CD4-positive, alpha-beta T cell treated with Interleukin-12 subunit alpha and Interleukin-12 subunit beta, for 1 hour (primary cell): ENCODE measurements at regions not wholly inside any gene's neighbourhood (a gene's known extent, or its start where the extent isn't known, plus 50 kb on each side); places are given as distances from the start of the nearest gene placed in this dataset.

ENCODE experiments used
- DNase-seq: peaks from one replicate; pipeline ENCODE4 v3.0.0-alpha.2; 2020

GRCh38 chr11:8826901-8827560 is 84.0 kb upstream of the AKIP1 start:
- no peak for DNase-seq

GRCh38 chr11:8828046-8828445 is 82.9 kb upstream of the AKIP1 start:
- DNase-seq, result no peak

GRCh38 chr11:8828580-8829361 is 82.2 kb upstream of the AKIP1 start:
- DNase-seq, result no peak

GRCh38 chr11:8829556-8829955 is 81.4 kb upstream of the AKIP1 start:
- DNase-seq, result no peak

- no peak for DNase-seq
These were observed 80.3 kb upstream of the AKIP1 start for GRCh38 chr11:8830641-8831040.

- no peak for DNase-seq
These were observed 79.1 kb upstream of the AKIP1 start for GRCh38 chr11:8831861-8832260.

GRCh38 chr11:8832571-8833260 is 78.3 kb upstream of the AKIP1 start:
- DNase-seq, result no peak

- DNase-seq, result no peak
These were observed 77.2 kb upstream of the AKIP1 start for GRCh38 chr11:8833568-8834315.

- no peak for DNase-seq
These were observed 76.6 kb upstream of the AKIP1 start for GRCh38 chr11:8834379-8834778.

- no peak for DNase-seq
These were observed 72.7 kb upstream of the AKIP1 start for GRCh38 chr11:8838248-8838647.

- no peak for DNase-seq
These were observed 71.6 kb upstream of the AKIP1 start for GRCh38 chr11:8839306-8839956.

GRCh38 chr11:8839957-8840945 is 70.7 kb upstream of the AKIP1 start:
- no peak for DNase-seq

- no peak for DNase-seq
These were observed 69.1 kb upstream of the AKIP1 start for GRCh38 chr11:8841899-8842298.

- no peak for DNase-seq
These were observed 52.2 kb upstream of the AKIP1 start for GRCh38 chr11:8858808-8859207.
